Activated B cell treated with CpG ODN at 0.5 μM for 24 hours (primary cell): ENCODE measurements at regions not wholly inside any gene's neighbourhood (a gene's known extent, or its start where the extent isn't known, plus 50 kb on each side); places are given as distances from the start of the nearest gene placed in this dataset.

ENCODE experiments used
- ATAC-seq: fragments of 200-7000 bp; cut with Tn5 transposase; one replicate; pipeline ENCODE4 v1.10.0; 2021; ENCODE audit warnings: low read depth, mild to moderate bottlenecking, moderate library complexity
- CTCF ChIA-PET: fragments of 350-600 bp; sonication (Branson Sonifier 250); formaldehyde crosslinking; loops from one replicate; lab custom pipeline; 2021; ENCODE audit warnings: antibody characterized with exemption; lab: Charles Lee
- POLR2A ChIA-PET: fragments of 350-600 bp; sonication (Branson Sonifier 250); formaldehyde crosslinking; loops from one replicate; lab custom pipeline; 2021; ENCODE audit warnings: antibody characterized with exemption; lab: Charles Lee
- DNase-seq: peaks from one replicate; pipeline ENCODE4 v3.0.0; 2022
- H3K27ac Mint-ChIP-seq: one replicate; pipeline ENCODE4 v1.8.0; 2020; ENCODE audit warnings: mixed read lengths
- H3K27me3 Mint-ChIP-seq: one replicate; pipeline ENCODE4 v1.8.0; 2021; ENCODE audit warnings: mixed read lengths
- H3K36me3 Mint-ChIP-seq: one replicate; pipeline ENCODE4 v1.8.0; 2021; ENCODE audit warnings: low read depth, mixed read lengths
- H3K4me1 Mint-ChIP-seq: one replicate; pipeline ENCODE4 v1.8.0; 2021; ENCODE audit warnings: mixed read lengths
- H3K4me3 Mint-ChIP-seq: one replicate; pipeline ENCODE4 v1.8.0; 2020; ENCODE audit warnings: mild to moderate bottlenecking, mixed read lengths
- H3K9me3 Mint-ChIP-seq: one replicate; pipeline ENCODE4 v1.8.0; 2020; ENCODE audit warnings: mixed read lengths
- CTCF ChIP-seq: fragments of 200-600 bp; IDR thresholded peaks from one replicate; pipeline ENCODE4 v1.8.0; 2022; ENCODE audit warnings: antibody characterized with exemption, mild to moderate bottlenecking
- intact Hi-C: fragments of 100-400 bp; cut with micrococcal nuclease; formaldehyde crosslinking; loops from one replicate; pipeline ENCODE4 v1.15.1; 2024

GRCh38 chr10:91564508-91564907 is 68.4 kb downstream of the PPP1R3C start:
- ATAC-seq (no peak), DNase-seq (no peak)
- ChIA-PET CTCF (no interaction called here), POLR2A (interaction anchor here (0.7 kb wide), 1 partner anchor 268 kb away, joined by 3 read pairs; no protein-coding TSS in a partner anchor)
- H3K4me1 Mint-ChIP-seq: no peaks in the 10 kb centered on the region
- H3K27ac Mint-ChIP-seq: no peak overlapping the region
- no peak for TF ChIP-seq CTCF
- peaks cover 7% of the 10 kb centered on the region for H3K27me3 Mint-ChIP-seq
- intact Hi-C loops: no loop called here
- no peak overlapping the region for H3K4me3 Mint-ChIP-seq
- H3K9me3 Mint-ChIP-seq: peaks cover 3% of the 10 kb centered on the region
- no peaks in the 10 kb centered on the region for H3K36me3 Mint-ChIP-seq
